Activated CD4-positive, alpha-beta T cell treated with anti-CD3 and anti-CD28 coated beads, Interleukin-2, amount 50 U/mL, for 24 hours (primary cell): ENCODE measurements at regions not wholly inside any gene's neighbourhood (a gene's known extent, or its start where the extent isn't known, plus 50 kb on each side); places are given as distances from the start of the nearest gene placed in this dataset.
"Not testable (repeated sequence)": the region's sequence is repeated elsewhere in the genome, so short reads cannot be mapped to it uniquely, and the experiment has no call there.

Source experiments
- DNase-seq, 2 donors: peaks; one replicate each; pipeline ENCODE4 v3.0.0-alpha.2; 2020; ENCODE audit warnings: low read depth in 1 of 2, low spot score in 1 of 2

- DNase-seq: no peak
Measured at GRCh38 chr18:995629-996028, 91.0 kb downstream of the ADCYAP1 start.

DNA sequence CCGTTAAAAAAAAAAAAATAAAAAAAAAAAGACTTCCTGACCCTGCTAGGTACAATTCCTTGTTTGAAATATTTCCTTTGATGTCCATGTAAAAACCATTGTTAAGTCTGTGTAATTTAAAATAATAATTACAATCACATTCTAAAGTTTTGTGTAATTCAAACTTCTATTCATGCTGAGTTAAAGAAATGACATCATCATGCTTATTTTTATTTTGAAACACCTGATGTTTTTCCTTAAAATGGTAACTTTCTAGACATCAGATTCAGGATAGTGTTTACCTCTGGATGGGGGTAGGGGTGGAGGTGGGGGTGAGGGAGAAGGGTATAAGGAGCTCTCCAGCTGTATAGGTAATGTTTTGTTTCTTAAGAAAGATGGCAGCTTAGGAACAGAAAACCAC is 92.8 kb downstream of the ADCYAP1 start:
- DNase-seq: no peak

- DNase-seq: no peak
Measured at GRCh38 chr18:998936-999335, 94.3 kb downstream of the ADCYAP1 start.

DNA sequence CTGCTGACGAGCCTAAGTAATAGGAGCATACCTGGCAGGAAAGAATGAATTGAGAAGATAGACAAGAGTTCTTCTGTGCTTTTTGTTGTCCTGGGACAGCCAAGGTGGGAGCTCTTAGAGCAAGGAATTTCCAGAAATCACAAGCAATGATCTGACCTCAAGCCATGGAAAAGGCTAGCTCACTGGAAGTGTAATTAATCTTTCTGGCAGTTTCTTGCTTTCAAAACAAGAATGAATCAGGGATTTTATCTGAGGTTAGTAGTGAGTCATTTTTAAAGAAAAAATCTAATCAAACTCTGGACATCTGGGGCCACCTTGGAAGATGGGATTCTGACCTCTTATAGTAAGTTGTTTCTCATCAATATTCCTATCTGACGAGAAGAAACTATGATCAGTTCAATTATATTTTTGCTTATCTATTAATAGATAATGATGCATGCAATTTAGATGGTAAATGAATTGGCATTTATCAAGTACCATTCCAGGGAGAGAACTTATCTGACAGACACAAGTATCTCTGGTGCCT is 98.0 kb downstream of the ADCYAP1 start:
- DNase-seq: no peak

DNA sequence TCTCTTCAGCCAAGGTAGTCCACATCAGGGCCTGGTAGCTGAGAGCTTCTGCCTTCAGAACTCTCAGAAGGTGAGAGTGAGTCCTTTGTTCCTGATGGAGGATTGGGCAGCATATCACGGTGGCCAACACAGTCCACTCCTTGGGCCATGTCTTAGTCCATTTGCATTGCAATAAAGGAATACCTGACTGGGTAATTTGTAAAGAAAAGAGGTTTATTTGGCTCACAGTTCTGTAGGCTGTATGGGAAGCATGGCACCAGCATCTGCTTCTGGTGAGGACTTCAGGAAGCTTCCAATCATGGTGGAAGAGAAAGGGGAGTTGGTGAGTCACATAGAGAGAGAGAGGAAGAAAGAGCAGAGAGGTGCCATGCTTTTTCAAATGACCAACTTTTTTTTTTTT is 98.8 kb downstream of the ADCYAP1 start:
- DNase-seq: no peak

DNA sequence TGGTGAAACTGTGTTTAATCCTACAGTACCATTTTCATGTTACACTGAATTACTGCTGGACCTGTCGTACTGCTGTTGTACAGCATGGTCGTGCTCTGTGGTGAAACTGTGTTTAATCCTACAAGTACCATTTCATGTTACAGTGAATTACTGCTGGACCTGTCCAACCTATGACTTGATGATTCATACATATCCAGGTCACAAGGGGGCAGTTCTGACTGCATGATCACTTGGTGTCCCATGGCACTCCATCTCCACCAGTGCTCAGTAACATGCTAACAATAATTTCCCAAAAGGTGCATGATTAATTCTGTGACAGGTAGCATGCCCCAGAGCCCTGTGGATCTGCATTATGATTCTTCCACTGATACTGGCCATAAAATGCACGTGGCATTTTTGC is 101.6 kb downstream of the ADCYAP1 start:
- DNase-seq: no peak

- DNase-seq: no peak
Measured at GRCh38 chr18:1006965-1007364, 102.3 kb downstream of the ADCYAP1 start.

- DNase-seq: no peak
Measured at GRCh38 chr18:1011349-1011748, 106.7 kb downstream of the ADCYAP1 start.

DNA sequence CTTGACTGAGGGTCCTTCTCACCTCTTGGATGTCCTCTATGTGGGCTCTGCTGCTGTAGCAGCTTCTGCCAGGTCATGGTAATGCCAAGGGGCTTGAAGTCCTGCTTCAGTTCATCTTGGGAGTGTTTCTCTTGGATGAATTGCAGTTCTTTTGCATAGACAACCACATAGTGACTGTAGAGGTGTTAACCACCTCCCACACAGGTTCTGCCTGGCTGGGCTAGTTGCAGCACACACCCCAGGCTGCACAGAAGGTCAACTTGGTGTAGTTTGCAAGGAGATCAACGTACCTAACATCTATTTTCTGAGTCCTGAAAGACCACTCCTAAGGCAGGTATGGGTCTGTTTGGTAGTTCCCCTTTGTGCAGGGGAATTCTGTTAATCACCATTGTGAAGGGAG is 108.1 kb downstream of the ADCYAP1 start:
- no peak for DNase-seq

- DNase-seq: no peak
Measured at GRCh38 chr18:1013951-1014350, 109.3 kb downstream of the ADCYAP1 start.

- DNase-seq: no peak
Measured at GRCh38 chr18:1014509-1014908, 109.8 kb downstream of the ADCYAP1 start.

- no peak for DNase-seq
Measured at GRCh38 chr18:1014951-1015624, 110.4 kb downstream of the ADCYAP1 start.

DNA sequence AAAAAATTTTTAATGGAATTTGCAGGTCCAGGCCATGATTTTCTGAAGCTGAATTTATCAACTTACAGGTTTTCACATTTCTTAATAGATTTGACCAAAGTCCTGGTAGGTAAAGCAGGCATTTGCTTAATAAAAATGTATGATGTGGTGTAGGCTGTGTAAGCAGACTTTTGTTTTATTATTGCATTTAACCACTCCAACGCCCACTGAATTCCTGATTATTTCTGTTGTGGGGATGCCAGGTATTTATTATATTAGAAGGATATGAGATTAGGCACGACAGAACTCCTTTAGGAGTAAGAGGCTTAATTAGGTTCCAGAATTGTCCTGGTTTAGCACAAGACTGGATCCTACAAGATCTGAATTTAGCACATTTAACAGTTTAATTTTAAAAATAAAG is 111.1 kb downstream of the ADCYAP1 start:
- no peak for DNase-seq

DNA sequence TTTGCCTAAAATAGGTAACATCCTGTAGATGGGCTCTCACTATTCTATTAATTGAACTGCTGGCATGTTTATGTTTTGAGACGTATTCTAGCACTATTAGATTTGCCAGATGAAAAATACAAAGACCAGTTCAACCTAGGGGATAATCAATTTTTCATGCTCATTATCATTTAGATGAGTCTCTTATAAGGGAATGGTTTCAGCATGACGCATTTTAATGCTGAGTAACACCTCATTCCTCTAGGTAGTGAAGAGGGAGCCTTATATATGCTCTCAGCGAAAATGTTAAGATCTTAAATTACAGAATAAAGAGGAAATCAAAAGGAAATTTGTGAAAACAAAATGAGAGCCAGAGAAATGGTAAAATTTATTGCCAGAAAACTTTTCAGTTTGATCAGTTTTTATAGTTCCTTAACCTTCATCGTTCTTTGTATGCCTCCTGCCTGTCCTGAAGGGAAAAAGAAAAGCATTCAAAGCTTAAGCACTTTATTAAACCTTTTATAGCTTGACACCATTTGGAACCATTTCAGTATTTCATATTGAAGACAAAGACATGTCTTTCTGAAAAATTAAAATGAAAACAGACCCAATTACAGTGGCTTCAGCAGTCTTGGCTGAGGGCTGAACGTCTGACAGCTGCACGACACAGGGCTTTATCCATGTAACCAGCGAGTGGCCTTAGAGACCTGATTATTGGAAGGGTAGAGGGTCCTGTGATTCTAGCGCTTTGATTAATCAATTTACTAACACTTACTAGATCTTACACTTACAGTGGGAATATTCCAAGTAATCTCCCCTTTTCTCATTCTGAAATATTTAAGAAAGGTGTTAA is 112.8 kb downstream of the ADCYAP1 start:
- DNase-seq: no peak

GRCh38 chr18:1018181-1018681 is 113.6 kb downstream of the ADCYAP1 start:
- DNase-seq: no peak

DNA sequence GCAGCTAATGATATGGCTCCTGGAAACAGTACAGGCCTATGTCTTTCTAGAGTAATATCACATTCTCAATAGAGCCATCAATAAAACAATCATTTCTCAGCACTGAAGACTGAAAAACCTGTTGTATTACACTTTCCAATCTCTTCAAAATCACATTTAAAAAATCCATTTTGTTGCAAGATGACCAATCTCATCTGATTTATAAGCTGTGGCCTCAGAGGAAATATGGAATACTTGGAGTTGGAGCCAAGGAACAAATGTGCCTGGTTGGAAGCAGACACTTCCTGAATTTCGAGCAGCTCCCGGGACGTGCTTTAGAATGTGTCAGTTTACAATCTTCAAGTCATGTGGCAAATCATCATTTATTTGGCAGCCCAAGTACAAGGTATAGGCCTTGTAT is 114.5 kb downstream of the ADCYAP1 start:
- no peak for DNase-seq

DNA sequence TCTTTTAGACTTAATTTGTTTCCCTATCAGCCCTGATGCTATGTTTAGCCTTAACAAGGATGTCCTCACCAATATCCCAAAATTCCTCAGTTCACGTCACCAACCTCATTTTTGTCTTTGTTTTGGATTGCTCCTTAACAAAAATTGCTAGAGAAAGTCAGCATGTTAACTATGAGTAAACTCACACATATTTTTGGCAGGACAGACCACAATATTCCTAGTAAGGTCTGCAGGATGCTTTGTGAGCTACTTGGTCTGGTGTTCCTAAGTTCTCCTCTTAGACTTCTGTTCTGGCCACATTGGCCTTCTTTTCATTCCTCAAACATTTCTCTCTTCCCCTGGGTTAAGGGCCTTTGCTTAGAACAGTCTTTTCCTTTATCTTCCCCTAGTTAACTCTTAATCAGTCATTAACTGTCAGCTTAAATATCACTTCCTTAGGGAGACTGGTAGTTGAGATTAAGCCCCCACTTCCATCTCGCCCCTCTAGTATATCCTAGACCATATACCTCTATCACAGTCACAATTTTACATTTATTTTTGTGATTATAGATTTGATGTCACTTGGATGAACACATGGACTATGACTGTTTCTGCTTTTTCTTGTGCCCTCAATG is 116.2 kb downstream of the ADCYAP1 start:
- no peak for DNase-seq

GRCh38 chr18:1026930-1027329 is 122.3 kb downstream of the ADCYAP1 start:
- no peak for DNase-seq

GRCh38 chr18:1033092-1033491 is 128.4 kb downstream of the ADCYAP1 start:
- DNase-seq: not testable (repeated sequence)

GRCh38 chr18:1034971-1035370 is 130.3 kb downstream of the ADCYAP1 start:
- no peak for DNase-seq

DNA sequence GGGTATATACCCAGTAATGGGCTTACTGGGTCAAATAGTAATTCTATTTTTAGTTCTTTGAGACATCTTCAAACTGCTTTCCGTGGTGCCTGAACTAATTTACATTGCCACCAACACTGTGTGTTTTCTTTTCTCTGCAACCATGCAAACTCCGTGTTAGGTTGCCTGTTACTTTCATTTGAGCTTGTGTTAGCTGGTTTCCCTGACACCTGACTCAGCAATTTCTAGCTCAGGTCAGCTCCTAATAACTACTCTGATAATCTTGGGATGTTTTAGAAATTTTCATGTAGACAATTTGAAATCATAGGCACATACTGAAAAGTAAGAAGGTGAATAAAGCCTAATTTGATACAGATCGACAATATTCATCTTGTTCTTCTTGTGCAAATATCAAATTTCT is 132.3 kb downstream of the ADCYAP1 start:
- no peak for DNase-seq

GRCh38 chr18:1037776-1038175 is 133.1 kb downstream of the ADCYAP1 start:
- DNase-seq: no peak
